ENCODE measurements at regions not wholly inside any gene's neighbourhood (a gene's known extent, or its start where the extent isn't known, plus 50 kb on each side); places are given as distances from the start of the nearest gene placed in this dataset.

DNA sequence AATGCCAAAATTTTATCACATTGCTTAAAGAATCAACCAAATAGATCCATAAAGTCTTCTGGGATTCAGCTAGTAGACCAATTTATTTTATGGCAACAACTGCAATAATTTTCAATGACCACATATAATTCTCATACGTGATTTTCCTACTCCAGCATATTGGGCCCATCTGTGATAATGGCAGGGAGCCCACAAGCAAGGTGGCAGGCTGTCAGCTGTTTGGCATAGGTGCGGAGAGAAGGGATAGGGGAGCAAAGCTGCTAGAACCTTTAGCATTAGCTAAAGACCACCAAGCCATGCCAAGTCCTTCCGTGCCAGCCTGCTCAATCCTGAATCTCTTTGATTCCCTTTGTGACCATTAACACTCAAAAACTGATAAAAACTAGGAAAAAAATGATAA lies 721.2 kb downstream of the XPNPEP1 start:
- DNase-seq (ENCODE audit: low read depth, low spot score) = no peak
- no peaks in the 10 kb centered on the region for H3K36me3 ChIP-seq (ENCODE audit: control insufficient read depth, insufficient read depth, low read length)
- no peak overlapping the region for H3K4me3 ChIP-seq (ENCODE audit: low read depth in 2 of 2, low read length in 2 of 2)
- no peaks in the 10 kb centered on the region for H3K9me3 ChIP-seq (ENCODE audit: control insufficient read depth, insufficient read depth, low read depth, low read length)
- BruUV-seq (replicated peaks) = no TSS peak
- TF ChIP-seq, protein P1, sequence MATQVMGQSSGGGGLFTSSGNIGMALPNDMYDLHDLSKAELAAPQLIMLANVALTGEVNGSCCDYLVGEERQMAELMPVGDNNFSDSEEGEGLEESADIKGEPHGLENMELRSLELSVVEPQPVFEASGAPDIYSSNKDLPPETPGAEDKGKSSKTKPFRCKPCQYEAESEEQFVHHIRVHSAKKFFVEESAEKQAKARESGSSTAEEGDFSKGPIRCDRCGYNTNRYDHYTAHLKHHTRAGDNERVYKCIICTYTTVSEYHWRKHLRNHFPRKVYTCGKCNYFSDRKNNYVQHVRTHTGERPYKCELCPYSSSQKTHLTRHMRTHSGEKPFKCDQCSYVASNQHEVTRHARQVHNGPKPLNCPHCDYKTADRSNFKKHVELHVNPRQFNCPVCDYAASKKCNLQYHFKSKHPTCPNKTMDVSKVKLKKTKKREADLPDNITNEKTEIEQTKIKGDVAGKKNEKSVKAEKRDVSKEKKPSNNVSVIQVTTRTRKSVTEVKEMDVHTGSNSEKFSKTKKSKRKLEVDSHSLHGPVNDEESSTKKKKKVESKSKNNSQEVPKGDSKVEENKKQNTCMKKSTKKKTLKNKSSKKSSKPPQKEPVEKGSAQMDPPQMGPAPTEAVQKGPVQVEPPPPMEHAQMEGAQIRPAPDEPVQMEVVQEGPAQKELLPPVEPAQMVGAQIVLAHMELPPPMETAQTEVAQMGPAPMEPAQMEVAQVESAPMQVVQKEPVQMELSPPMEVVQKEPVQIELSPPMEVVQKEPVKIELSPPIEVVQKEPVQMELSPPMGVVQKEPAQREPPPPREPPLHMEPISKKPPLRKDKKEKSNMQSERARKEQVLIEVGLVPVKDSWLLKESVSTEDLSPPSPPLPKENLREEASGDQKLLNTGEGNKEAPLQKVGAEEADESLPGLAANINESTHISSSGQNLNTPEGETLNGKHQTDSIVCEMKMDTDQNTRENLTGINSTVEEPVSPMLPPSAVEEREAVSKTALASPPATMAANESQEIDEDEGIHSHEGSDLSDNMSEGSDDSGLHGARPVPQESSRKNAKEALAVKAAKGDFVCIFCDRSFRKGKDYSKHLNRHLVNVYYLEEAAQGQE (IDR thresholded peaks at IDR 0.05; ENCODE audit: insufficient read depth in 1 of 2, low read depth in 2 of 2, low read length in 1 of 2) = no peak
- TF ChIP-seq TCF7L2 (IDR thresholded peaks at IDR 0.05; ENCODE audit: low read depth, low read length) (no peak), POLR2AphosphoS5 (IDR thresholded peaks at IDR 0.05; ENCODE audit: low read depth, low read length) (no peak), SIN3A (IDR thresholded peaks at IDR 0.05; ENCODE audit: borderline replicate concordance, insufficient read depth, low read depth, low read length) (no peak)
- TF ChIP-seq, protein P2, sequence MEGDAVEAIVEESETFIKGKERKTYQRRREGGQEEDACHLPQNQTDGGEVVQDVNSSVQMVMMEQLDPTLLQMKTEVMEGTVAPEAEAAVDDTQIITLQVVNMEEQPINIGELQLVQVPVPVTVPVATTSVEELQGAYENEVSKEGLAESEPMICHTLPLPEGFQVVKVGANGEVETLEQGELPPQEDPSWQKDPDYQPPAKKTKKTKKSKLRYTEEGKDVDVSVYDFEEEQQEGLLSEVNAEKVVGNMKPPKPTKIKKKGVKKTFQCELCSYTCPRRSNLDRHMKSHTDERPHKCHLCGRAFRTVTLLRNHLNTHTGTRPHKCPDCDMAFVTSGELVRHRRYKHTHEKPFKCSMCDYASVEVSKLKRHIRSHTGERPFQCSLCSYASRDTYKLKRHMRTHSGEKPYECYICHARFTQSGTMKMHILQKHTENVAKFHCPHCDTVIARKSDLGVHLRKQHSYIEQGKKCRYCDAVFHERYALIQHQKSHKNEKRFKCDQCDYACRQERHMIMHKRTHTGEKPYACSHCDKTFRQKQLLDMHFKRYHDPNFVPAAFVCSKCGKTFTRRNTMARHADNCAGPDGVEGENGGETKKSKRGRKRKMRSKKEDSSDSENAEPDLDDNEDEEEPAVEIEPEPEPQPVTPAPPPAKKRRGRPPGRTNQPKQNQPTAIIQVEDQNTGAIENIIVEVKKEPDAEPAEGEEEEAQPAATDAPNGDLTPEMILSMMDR (IDR thresholded peaks at IDR 0.05) = no peak
- ATAC-seq = no peak
- intact Hi-C loops (cut with micrococcal nuclease; ENCODE audit: unreplicated experiment) (no loop called here), in situ Hi-C loops (cut with HindIII; ENCODE audit: low pct_unique_long_range_greater_than_20kb, low sequenced_read_pairs) (no loop called here)
- ChIA-PET POLR2A (no interaction called here), CTCF (no interaction called here)
- no peaks in the 10 kb centered on the region for H3K4me1 ChIP-seq (ENCODE audit: control insufficient read depth, insufficient read depth, low read length)
- no peaks in the 10 kb centered on the region for H3K27me3 ChIP-seq (ENCODE audit: control insufficient read depth, insufficient read depth, low read length)
- no peak overlapping the region for H3K27ac ChIP-seq (ENCODE audit: low read length)

DNA sequence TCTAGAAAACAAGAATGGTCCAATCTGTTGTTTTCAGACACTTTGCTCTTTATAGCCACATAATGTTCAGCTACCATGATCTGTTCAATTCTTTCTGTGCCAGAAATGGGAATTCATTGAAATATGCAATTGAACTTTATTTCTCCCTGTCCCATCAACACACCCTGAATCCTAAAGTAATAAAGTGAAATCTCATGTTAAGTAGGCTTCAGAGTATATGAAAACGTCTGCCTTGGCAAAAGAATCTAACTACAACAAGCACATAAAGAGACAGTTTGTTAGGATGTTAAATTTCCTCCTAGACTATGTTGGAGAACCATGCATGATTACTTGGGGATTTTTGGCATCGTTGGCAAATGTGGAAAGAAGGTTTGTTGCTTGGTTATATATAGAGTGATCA lies 722.7 kb downstream of the XPNPEP1 start:
- no peak overlapping the region for H3K4me3 ChIP-seq (ENCODE audit: low read depth in 2 of 2, low read length in 2 of 2)
- TF ChIP-seq TCF7L2 (IDR thresholded peaks at IDR 0.05; ENCODE audit: low read depth, low read length) (no peak), POLR2AphosphoS5 (IDR thresholded peaks at IDR 0.05; ENCODE audit: low read depth, low read length) (no peak), SIN3A (IDR thresholded peaks at IDR 0.05; ENCODE audit: borderline replicate concordance, insufficient read depth, low read depth, low read length) (no peak)
- TF ChIP-seq, protein P1 (IDR thresholded peaks at IDR 0.05; ENCODE audit: insufficient read depth in 1 of 2, low read depth in 2 of 2, low read length in 1 of 2) = no peak
- TF ChIP-seq, protein P2 (IDR thresholded peaks at IDR 0.05) = no peak
- BruUV-seq (replicated peaks) = no TSS peak
- ChIA-PET POLR2A (no interaction called here), CTCF (no interaction called here)
- no peak overlapping the region for H3K27ac ChIP-seq (ENCODE audit: low read length)
- DNase-seq (ENCODE audit: low read depth, low spot score) (no peak), ATAC-seq (no peak)
- no peaks in the 10 kb centered on the region for H3K9me3 ChIP-seq (ENCODE audit: control insufficient read depth, insufficient read depth, low read depth, low read length)
- no peaks in the 10 kb centered on the region for H3K27me3 ChIP-seq (ENCODE audit: control insufficient read depth, insufficient read depth, low read length)
- no peaks in the 10 kb centered on the region for H3K4me1 ChIP-seq (ENCODE audit: control insufficient read depth, insufficient read depth, low read length)
- in situ Hi-C loops (cut with HindIII; ENCODE audit: low pct_unique_long_range_greater_than_20kb, low sequenced_read_pairs) (no loop called here), intact Hi-C loops (cut with micrococcal nuclease; ENCODE audit: unreplicated experiment) (no loop called here)
- no peaks in the 10 kb centered on the region for H3K36me3 ChIP-seq (ENCODE audit: control insufficient read depth, insufficient read depth, low read length)

Measured in Panc1 (cell line).